ENCODE measurements at regions not wholly inside any gene's neighbourhood (a gene's known extent, or its start where the extent isn't known, plus 50 kb on each side); places are given as distances from the start of the nearest gene placed in this dataset.
"Not testable (repeated sequence)": the region's sequence is repeated elsewhere in the genome, so short reads cannot be mapped to it uniquely, and the experiment has no call there.

GRCh38 chr13:61136093-61136492 lies 279.6 kb downstream of the PCDH20 start:
- no peak for FAIRE-seq

GRCh38 chr13:61135583-61135982 lies 280.1 kb downstream of the PCDH20 start:
- no peak for FAIRE-seq

GRCh38 chr13:61128850-61129645 lies 286.6 kb downstream of the PCDH20 start:
- no peak for FAIRE-seq

GRCh38 chr13:61123538-61124289 lies 291.9 kb downstream of the PCDH20 start:
- FAIRE-seq, result no peak

GRCh38 chr13:61113140-61113658 lies 302.4 kb downstream of the PCDH20 start:
- FAIRE-seq, result no peak

GRCh38 chr13:61111529-61111928 lies 304.1 kb downstream of the PCDH20 start:
- no peak for FAIRE-seq

- FAIRE-seq, result no peak
Observed at GRCh38 chr13:61110732-61111131, 304.9 kb downstream of the PCDH20 start.

GRCh38 chr13:61109741-61110140 lies 305.9 kb downstream of the PCDH20 start:
- FAIRE-seq, result no peak

- no peak for FAIRE-seq
Observed at GRCh38 chr13:61107989-61108388, 307.7 kb downstream of the PCDH20 start.

- no peak for FAIRE-seq
Observed at GRCh38 chr13:61095885-61096284, 319.8 kb downstream of the PCDH20 start.

- FAIRE-seq, result no peak
Observed at GRCh38 chr13:61094865-61095264, 320.8 kb downstream of the PCDH20 start.

- FAIRE-seq, result not testable (repeated sequence)
Observed at GRCh38 chr13:61089894-61090293, 325.8 kb downstream of the PCDH20 start.

GRCh38 chr13:61086087-61086486 lies 329.6 kb downstream of the PCDH20 start:
- no peak for FAIRE-seq

- no peak for FAIRE-seq
Observed at GRCh38 chr13:61084988-61085387, 330.7 kb downstream of the PCDH20 start.

GRCh38 chr13:61078976-61079770 lies 336.5 kb downstream of the PCDH20 start:
- FAIRE-seq, result no peak

- no peak for FAIRE-seq
Observed at GRCh38 chr13:61052175-61052574, 363.5 kb downstream of the PCDH20 start.

- FAIRE-seq, result no peak
Observed at GRCh38 chr13:61045251-61045650, 370.4 kb downstream of the PCDH20 start.

- no peak for FAIRE-seq
Observed at GRCh38 chr13:61040181-61040580, 375.5 kb downstream of the PCDH20 start.

GRCh38 chr13:61039302-61039701 lies 376.3 kb downstream of the PCDH20 start:
- FAIRE-seq, result no peak

GRCh38 chr13:61036715-61037114 lies 378.9 kb downstream of the PCDH20 start:
- no peak for FAIRE-seq

GRCh38 chr13:61030445-61030844 lies 385.2 kb downstream of the PCDH20 start:
- no peak for FAIRE-seq

- FAIRE-seq, result no peak
Observed at GRCh38 chr13:61029064-61029463, 386.6 kb downstream of the PCDH20 start.

GRCh38 chr13:61024046-61024445 lies 391.6 kb downstream of the PCDH20 start:
- FAIRE-seq, result no peak

All from G401.6 (cell line).